SU-DHL-6 (cell line): ENCODE measurements at regions not wholly inside any gene's neighbourhood (a gene's known extent, or its start where the extent isn't known, plus 50 kb on each side); places are given as distances from the start of the nearest gene placed in this dataset.

Source experiments
- H2AFZ ChIP-seq: fragments of 200-600 bp; sonication (generic); 2 replicates; pipeline ENCODE4 v1.6.1; 2014; ENCODE audit warnings: low read depth, mild to moderate bottlenecking, moderate library complexity, mixed read lengths, antibody characterized with exemption, low read length; ENCODE audit not compliant: severe bottlenecking
- H3F3A ChIP-seq: fragments of 200-600 bp; shearing (Covaris generic); 2 replicates; pipeline ENCODE4 v1.6.0; 2016; ENCODE audit warnings: antibody characterized with exemption, mild to moderate bottlenecking; ENCODE audit not compliant: insufficient read depth
- H3K27ac ChIP-seq: fragments of 200-600 bp; sonication (generic); 2 replicates; pipeline ENCODE4 v1.5.1; 2016; ENCODE audit warnings: low read depth, mild to moderate bottlenecking, low read length, moderate library complexity, mixed read lengths
- H3K27me3 ChIP-seq: fragments of 200-600 bp; sonication (generic), shearing (Covaris generic); 2 replicates; pipeline ENCODE4 v1.6.0; 2014; ENCODE audit warnings: mild to moderate bottlenecking, low read length
- H3K36me3 ChIP-seq: fragments of 200-600 bp; sonication (generic); 2 replicates; pipeline ENCODE4 v1.6.1; 2014; ENCODE audit warnings: mild to moderate bottlenecking, low read length, mixed read lengths
- H3K4me2 ChIP-seq: fragments of 300-600, 200-600 bp; shearing (Covaris generic), sonication (generic); 2 replicates; pipeline ENCODE4 v1.6.0; 2014; ENCODE audit warnings: low read length, low read depth, mild to moderate bottlenecking; ENCODE audit not compliant: poor library complexity, severe bottlenecking
- H3K4me3 ChIP-seq: fragments of 200-600 bp; sonication (generic); 2 replicates; pipeline ENCODE4 v1.5.1; 2014; ENCODE audit warnings: antibody characterized with exemption, low read length, mild to moderate bottlenecking, mixed read lengths; ENCODE audit not compliant: insufficient read depth, poor library complexity, severe bottlenecking
- H3K79me2 ChIP-seq: fragments of 200-600 bp; sonication (generic); 2 replicates; pipeline ENCODE4 v1.6.1; 2014; ENCODE audit warnings: mild to moderate bottlenecking, low read length, moderate library complexity; ENCODE audit not compliant: insufficient read depth
- H3K9ac ChIP-seq: fragments of 200-600 bp; sonication (generic); 2 replicates; pipeline ENCODE4 v1.7.0; 2014; ENCODE audit warnings: mild to moderate bottlenecking, low read length
- H3K9me2 ChIP-seq: fragments of 200-600 bp; sonication (generic); replicated peaks from 2 replicates; pipeline ENCODE4 v1.6.1; 2014; ENCODE audit warnings: low read length; ENCODE audit not compliant: insufficient read depth
- H3K9me3 ChIP-seq: fragments of 200-600 bp; sonication (generic); 2 replicates; pipeline ENCODE4 v1.6.1; 2014; ENCODE audit warnings: low read length, mixed read lengths; ENCODE audit not compliant: insufficient read depth
- H4K20me1 ChIP-seq: fragments of 200-600 bp; sonication (generic); 2 replicates; pipeline ENCODE4 v1.6.1; 2014; ENCODE audit warnings: low read depth, mild to moderate bottlenecking, antibody characterized with exemption, low read length, moderate library complexity, mixed read lengths
- CTCF ChIP-seq: fragments of 200-600 bp; sonication (generic); IDR thresholded peaks from one replicate; pipeline ENCODE4 v1.5.1; 2017; ENCODE audit warnings: antibody characterized with exemption, mild to moderate bottlenecking, low read length, moderate library complexity; ENCODE audit not compliant: insufficient read depth, poor library complexity, severe bottlenecking
- EZH2phosphoT487 ChIP-seq: fragments of 200-600 bp; sonication (generic), shearing (Covaris generic); conservative IDR thresholded peaks from 2 replicates; pipeline ENCODE4 v1.6.1; 2018; ENCODE audit warnings: mild to moderate bottlenecking, antibody characterized with exemption, low read length, moderate library complexity, mixed read lengths

GRCh38 chr2:151103551-151103950 is 158.1 kb downstream of the RBM43 start:
- no peaks in the 10 kb centered on the region for H3K36me3 ChIP-seq

GRCh38 chr2:151102226-151102625 is 159.4 kb downstream of the RBM43 start:
- H3F3A ChIP-seq, result no peaks in the 10 kb centered on the region
- H3K79me2 ChIP-seq, result no peaks in the 10 kb centered on the region
- H4K20me1 ChIP-seq, result no peaks in the 10 kb centered on the region
- no peak overlapping the region for H3K4me2 ChIP-seq
- no peak for TF ChIP-seq CTCF
- no peak for TF ChIP-seq EZH2phosphoT487
- no peak overlapping the region for H3K27ac ChIP-seq
- H3K4me3 ChIP-seq, result no peak overlapping the region
- H2AFZ ChIP-seq, result no peak overlapping the region
- no peaks in the 10 kb centered on the region for H3K9me2 ChIP-seq
- H3K27me3 ChIP-seq, result no peaks in the 10 kb centered on the region
- no peaks in the 10 kb centered on the region for H3K36me3 ChIP-seq
- no peaks in the 10 kb centered on the region for H3K9me3 ChIP-seq
- H3K9ac ChIP-seq, result no peak overlapping the region

More at GRCh38 chr2:151103551-151103950, 158.1 kb downstream of the RBM43 start:
- Histone ChIP-seq H2AFZ (no peak overlapping the region), H3K4me2 (no peak overlapping the region), H4K20me1 (no peaks in the 10 kb centered on the region), H3K9me2 (no peaks in the 10 kb centered on the region), H3K27me3 (no peaks in the 10 kb centered on the region), H3K79me2 (no peaks in the 10 kb centered on the region), H3F3A (no peaks in the 10 kb centered on the region), H3K9ac (no peak overlapping the region), H3K27ac (no peak overlapping the region), H3K9me3 (no peaks in the 10 kb centered on the region), H3K4me3 (no peak overlapping the region)
- TF ChIP-seq EZH2phosphoT487 (no peak), CTCF (no peak)

GRCh38 chr2:151098841-151099240 is 162.8 kb downstream of the RBM43 start:
- no peak overlapping the region for H3K9ac ChIP-seq
- H3K9me3 ChIP-seq, result no peaks in the 10 kb centered on the region
- H2AFZ ChIP-seq, result no peak overlapping the region
- no peaks in the 10 kb centered on the region for H4K20me1 ChIP-seq
- no peak for TF ChIP-seq CTCF
- no peak for TF ChIP-seq EZH2phosphoT487
- no peaks in the 10 kb centered on the region for H3K79me2 ChIP-seq
- no peak overlapping the region for H3K4me3 ChIP-seq
- no peaks in the 10 kb centered on the region for H3K27me3 ChIP-seq
- H3K4me2 ChIP-seq, result no peak overlapping the region
- H3K9me2 ChIP-seq, result no peaks in the 10 kb centered on the region
- H3K36me3 ChIP-seq, result no peaks in the 10 kb centered on the region
- no peak overlapping the region for H3K27ac ChIP-seq
- no peaks in the 10 kb centered on the region for H3F3A ChIP-seq
